ENCODE measurements at regions not wholly inside any gene's neighbourhood (a gene's known extent, or its start where the extent isn't known, plus 50 kb on each side); places are given as distances from the start of the nearest gene placed in this dataset.
A peak's percentile ranks its signal among the peaks of the same experiment; 100 is the strongest.

- DNase-seq (ENCODE audit: low read depth) = peak; percentile 5
- no peak overlapping the region for H3K4me3 ChIP-seq (ENCODE audit: control insufficient read depth, low read depth, low read length)
- TF ChIP-seq, protein P1, sequence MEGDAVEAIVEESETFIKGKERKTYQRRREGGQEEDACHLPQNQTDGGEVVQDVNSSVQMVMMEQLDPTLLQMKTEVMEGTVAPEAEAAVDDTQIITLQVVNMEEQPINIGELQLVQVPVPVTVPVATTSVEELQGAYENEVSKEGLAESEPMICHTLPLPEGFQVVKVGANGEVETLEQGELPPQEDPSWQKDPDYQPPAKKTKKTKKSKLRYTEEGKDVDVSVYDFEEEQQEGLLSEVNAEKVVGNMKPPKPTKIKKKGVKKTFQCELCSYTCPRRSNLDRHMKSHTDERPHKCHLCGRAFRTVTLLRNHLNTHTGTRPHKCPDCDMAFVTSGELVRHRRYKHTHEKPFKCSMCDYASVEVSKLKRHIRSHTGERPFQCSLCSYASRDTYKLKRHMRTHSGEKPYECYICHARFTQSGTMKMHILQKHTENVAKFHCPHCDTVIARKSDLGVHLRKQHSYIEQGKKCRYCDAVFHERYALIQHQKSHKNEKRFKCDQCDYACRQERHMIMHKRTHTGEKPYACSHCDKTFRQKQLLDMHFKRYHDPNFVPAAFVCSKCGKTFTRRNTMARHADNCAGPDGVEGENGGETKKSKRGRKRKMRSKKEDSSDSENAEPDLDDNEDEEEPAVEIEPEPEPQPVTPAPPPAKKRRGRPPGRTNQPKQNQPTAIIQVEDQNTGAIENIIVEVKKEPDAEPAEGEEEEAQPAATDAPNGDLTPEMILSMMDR (conservative IDR thresholded peaks at IDR 0.05; ENCODE audit: control insufficient read depth, insufficient read depth, low read depth, low read length) = no peak
These were observed 131.8 kb upstream of the PITX2 start for GRCh38 chr4:110754716-110755115.

GRCh38 chr4:110769578-110769977, 146.7 kb upstream of the PITX2 start:
- DNase-seq (ENCODE audit: low read depth) = peak; percentile 51
- no peak overlapping the region for H3K4me3 ChIP-seq (ENCODE audit: control insufficient read depth, low read depth, low read length)
- TF ChIP-seq, protein P1 (conservative IDR thresholded peaks at IDR 0.05; ENCODE audit: control insufficient read depth, insufficient read depth, low read depth, low read length) = no peak

DNA sequence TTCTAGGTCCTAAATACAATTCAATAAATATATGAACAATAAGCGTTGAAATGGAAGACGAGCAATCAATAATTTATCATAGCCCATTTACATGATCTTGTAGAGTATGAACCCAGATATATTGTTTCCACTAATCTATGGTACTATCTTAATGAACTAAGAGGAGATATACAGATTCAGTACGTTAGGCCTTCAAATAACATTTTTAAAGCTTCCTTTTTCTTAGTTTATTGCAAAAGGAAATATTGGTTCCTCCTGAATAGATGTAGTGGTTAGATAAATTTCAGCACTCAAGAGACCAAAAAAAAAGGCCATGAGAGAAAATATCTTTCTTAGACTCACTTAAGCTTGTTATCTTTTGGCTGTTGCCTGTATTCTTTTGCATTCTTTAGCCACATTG, 147.5 kb upstream of the PITX2 start:
- TF ChIP-seq, protein P1 (conservative IDR thresholded peaks at IDR 0.05; ENCODE audit: control insufficient read depth, insufficient read depth, low read depth, low read length) = no peak
- H3K4me3 ChIP-seq (ENCODE audit: control insufficient read depth, low read depth, low read length) = no peak overlapping the region
- no peak for DNase-seq (ENCODE audit: low read depth)

GRCh38 chr4:110778521-110778920, 155.6 kb upstream of the PITX2 start:
- TF ChIP-seq, protein P1 (conservative IDR thresholded peaks at IDR 0.05; ENCODE audit: control insufficient read depth, insufficient read depth, low read depth, low read length) = no peak
- H3K4me3 ChIP-seq (ENCODE audit: control insufficient read depth, low read depth, low read length) = no peak overlapping the region
- peak; percentile 72 for DNase-seq (ENCODE audit: low read depth)

DNA sequence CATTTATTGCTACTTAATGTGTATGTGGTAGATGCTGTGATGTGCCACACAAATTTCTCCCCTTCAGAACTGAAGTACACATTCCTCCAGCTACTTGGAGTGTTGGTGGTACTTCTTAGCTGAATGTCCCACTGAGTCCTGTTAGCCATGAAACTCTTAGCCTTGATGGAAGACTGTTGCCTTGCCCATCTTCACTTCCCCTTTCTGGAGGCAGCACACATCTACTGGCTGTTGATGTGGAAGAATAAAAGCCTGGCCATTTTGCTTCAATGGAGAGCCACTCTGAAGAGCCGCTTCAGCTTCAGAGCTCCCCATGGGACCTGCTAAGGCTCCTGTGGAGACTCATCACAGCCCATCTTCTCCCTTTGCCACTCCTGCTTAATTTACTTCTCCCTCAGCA, 157.7 kb upstream of the PITX2 start:
- TF ChIP-seq, protein P1 (conservative IDR thresholded peaks at IDR 0.05; ENCODE audit: control insufficient read depth, insufficient read depth, low read depth, low read length) = no peak
- no peak for DNase-seq (ENCODE audit: low read depth)
- no peak overlapping the region for H3K4me3 ChIP-seq (ENCODE audit: control insufficient read depth, low read depth, low read length)

GRCh38 chr4:110781944-110782343, 159.1 kb upstream of the PITX2 start:
- DNase-seq (ENCODE audit: low read depth) = no peak
- no peak overlapping the region for H3K4me3 ChIP-seq (ENCODE audit: control insufficient read depth, low read depth, low read length)
- TF ChIP-seq, protein P1 (conservative IDR thresholded peaks at IDR 0.05; ENCODE audit: control insufficient read depth, insufficient read depth, low read depth, low read length) = no peak

GRCh38 chr4:110787109-110787508, 164.2 kb upstream of the PITX2 start:
- peak; percentile 64 for DNase-seq (ENCODE audit: low read depth)
- TF ChIP-seq, protein P1 (conservative IDR thresholded peaks at IDR 0.05; ENCODE audit: control insufficient read depth, insufficient read depth, low read depth, low read length) = no peak
- no peak overlapping the region for H3K4me3 ChIP-seq (ENCODE audit: control insufficient read depth, low read depth, low read length)

Data from fibroblast of mammary gland (primary cell).